ENCODE measurements at regions not wholly inside any gene's neighbourhood (a gene's known extent, or its start where the extent isn't known, plus 50 kb on each side); places are given as distances from the start of the nearest gene placed in this dataset.

- peaks cover 0 to 4% (median 0%) of the 10 kb centered on the region in 4 donors for H3K4me1 Mint-ChIP-seq
- intact Hi-C loops (cut with micrococcal nuclease) = no loop called here
- ChIA-PET CTCF (ENCODE audit: partially characterized antibody) (no interaction called here), POLR2A (ENCODE audit: partially characterized antibody) (no interaction called here)
- H3K27me3 Mint-ChIP-seq = no peaks in the 10 kb centered on the region
- H3K36me3 Mint-ChIP-seq = no peaks in the 10 kb centered on the region
- Histone ChIP-seq H3K4me1 (ENCODE audit: insufficient read depth, low read length) (no peaks in the 10 kb centered on the region), H3K27me3 (ENCODE audit: insufficient read depth, low read length) (no peaks in the 10 kb centered on the region), H3K4me3 (ENCODE audit: low read length in 2 of 2) (no peak overlapping the region), H3K9me3 (ENCODE audit: control insufficient read depth in 1 of 2, low read length in 2 of 2) (no peaks in the 10 kb centered on the region), H3K36me3 (ENCODE audit: insufficient read depth, low read length) (no peaks in the 10 kb centered on the region), H3K27ac (ENCODE audit: low read depth, low read length) (no peak overlapping the region)
- DNase-seq = no peak
- peaks cover 0 to 7% (median under 1%) of the 10 kb centered on the region in 8 donors for H3K9me3 Mint-ChIP-seq
- no peak overlapping the region for H3K4me3 Mint-ChIP-seq
- no peak overlapping the region for H3K27ac Mint-ChIP-seq
These were observed 445.7 kb upstream of the TRPC7 start for GRCh38 chr5:136811086-136811485.

GRCh38 chr5:136810261-136810801 lies 445.0 kb upstream of the TRPC7 start:
- DNase-seq = no peak
- no peaks in the 10 kb centered on the region for H3K36me3 ChIP-seq (ENCODE audit: insufficient read depth, low read length)
- ChIA-PET CTCF (ENCODE audit: partially characterized antibody) (no interaction called here), POLR2A (ENCODE audit: partially characterized antibody) (no interaction called here)
- no peaks in the 10 kb centered on the region for H3K36me3 Mint-ChIP-seq
- H3K27ac ChIP-seq (ENCODE audit: low read depth, low read length) = no peak overlapping the region
- no peaks in the 10 kb centered on the region for H3K27me3 Mint-ChIP-seq
- H3K4me1 ChIP-seq (ENCODE audit: insufficient read depth, low read length) = no peaks in the 10 kb centered on the region
- no peak overlapping the region for H3K4me3 Mint-ChIP-seq
- H3K27me3 ChIP-seq (ENCODE audit: insufficient read depth, low read length) = no peaks in the 10 kb centered on the region
- no peak overlapping the region for H3K4me3 ChIP-seq (ENCODE audit: low read length in 2 of 2)
- intact Hi-C loops (cut with micrococcal nuclease) = no loop called here
- H3K27ac Mint-ChIP-seq = no peak overlapping the region
- H3K4me1 Mint-ChIP-seq = peaks cover 0 to 4% (median 0%) of the 10 kb centered on the region in 4 donors
- H3K9me3 ChIP-seq (ENCODE audit: control insufficient read depth in 1 of 2, low read length in 2 of 2) = no peaks in the 10 kb centered on the region
- H3K9me3 Mint-ChIP-seq = peaks cover 0 to 7% (median 0%) of the 10 kb centered on the region in 8 donors

GRCh38 chr5:136809382-136809781 lies 444.0 kb upstream of the TRPC7 start:
- Histone ChIP-seq H3K36me3 (ENCODE audit: insufficient read depth, low read length) (no peaks in the 10 kb centered on the region), H3K4me1 (ENCODE audit: insufficient read depth, low read length) (no peaks in the 10 kb centered on the region), H3K4me3 (ENCODE audit: low read length in 2 of 2) (no peak overlapping the region), H3K27me3 (ENCODE audit: insufficient read depth, low read length) (no peaks in the 10 kb centered on the region), H3K9me3 (ENCODE audit: control insufficient read depth in 1 of 2, low read length in 2 of 2) (no peaks in the 10 kb centered on the region), H3K27ac (ENCODE audit: low read depth, low read length) (no peak overlapping the region)
- POLR2A ChIA-PET (ENCODE audit: partially characterized antibody) = no interaction called here
- intact Hi-C loops (cut with micrococcal nuclease) = no loop called here
- no peaks in the 10 kb centered on the region for H3K27me3 Mint-ChIP-seq
- CTCF ChIA-PET (ENCODE audit: partially characterized antibody) = no interaction called here
- DNase-seq = no peak
- H3K36me3 Mint-ChIP-seq = no peaks in the 10 kb centered on the region
- peaks cover 0 to 4% (median 0%) of the 10 kb centered on the region in 8 donors for H3K9me3 Mint-ChIP-seq
- H3K4me1 Mint-ChIP-seq = peaks cover 0 to 4% (median 0%) of the 10 kb centered on the region in 4 donors
- H3K4me3 Mint-ChIP-seq = no peak overlapping the region
- H3K27ac Mint-ChIP-seq = no peak overlapping the region

DNA sequence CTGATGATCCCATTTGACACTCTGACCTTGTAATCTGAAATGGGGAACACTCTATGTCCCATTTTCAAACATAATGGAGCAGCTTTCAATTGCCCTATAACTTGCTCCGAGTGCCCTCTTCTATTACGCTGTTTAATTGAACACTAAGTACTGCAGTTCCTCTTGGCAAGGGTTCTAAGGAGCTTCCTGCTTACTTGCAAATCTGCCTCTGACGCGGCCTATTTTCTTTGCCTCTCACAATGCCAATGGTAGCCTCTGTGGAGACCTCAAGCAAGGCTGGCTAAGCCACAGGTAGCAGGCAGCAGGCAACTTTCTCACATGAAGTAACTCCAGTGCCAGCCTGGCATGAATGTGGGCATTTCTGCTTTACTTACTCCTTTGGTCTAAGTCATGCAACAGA lies 443.4 kb upstream of the TRPC7 start:
- POLR2A ChIA-PET (ENCODE audit: partially characterized antibody) = no interaction called here
- H3K27ac Mint-ChIP-seq = no peak overlapping the region

GRCh38 chr5:136805466-136805865 lies 440.1 kb upstream of the TRPC7 start:
- no peak overlapping the region for H3K27ac ChIP-seq (ENCODE audit: low read depth, low read length)
- H3K36me3 Mint-ChIP-seq = no peaks in the 10 kb centered on the region
- POLR2A ChIA-PET (ENCODE audit: partially characterized antibody) = no interaction called here
- H3K4me3 Mint-ChIP-seq = no peak overlapping the region
- no peaks in the 10 kb centered on the region for H3K36me3 ChIP-seq (ENCODE audit: insufficient read depth, low read length)
- no peak for DNase-seq
- no peak overlapping the region for H3K4me3 ChIP-seq (ENCODE audit: low read length in 2 of 2)
- no peaks in the 10 kb centered on the region for H3K27me3 Mint-ChIP-seq
- H3K4me1 Mint-ChIP-seq = peaks cover 0 to 4% (median 0%) of the 10 kb centered on the region in 4 donors
- no peaks in the 10 kb centered on the region for H3K9me3 ChIP-seq (ENCODE audit: control insufficient read depth in 1 of 2, low read length in 2 of 2)
- H3K4me1 ChIP-seq (ENCODE audit: insufficient read depth, low read length) = no peaks in the 10 kb centered on the region
- intact Hi-C loops (cut with micrococcal nuclease) = no loop called here
- CTCF ChIA-PET (ENCODE audit: partially characterized antibody) = no interaction called here
- H3K27me3 ChIP-seq (ENCODE audit: insufficient read depth, low read length) = no peaks in the 10 kb centered on the region
- no peak overlapping the region for H3K27ac Mint-ChIP-seq
- peaks cover 0 to 2% (median 0%) of the 10 kb centered on the region in 8 donors for H3K9me3 Mint-ChIP-seq

More for the DNA sequence above, 443.4 kb upstream of the TRPC7 start:
- Mint-ChIP-seq H3K9me3 (peaks cover 0 to 4% (median 0%) of the 10 kb centered on the region in 8 donors), H3K36me3 (no peaks in the 10 kb centered on the region), H3K4me3 (no peak overlapping the region), H3K27me3 (no peaks in the 10 kb centered on the region), H3K4me1 (peaks cover 0 to 4% (median 0%) of the 10 kb centered on the region in 4 donors)
- Histone ChIP-seq H3K27ac (ENCODE audit: low read depth, low read length) (no peak overlapping the region), H3K4me1 (ENCODE audit: insufficient read depth, low read length) (no peaks in the 10 kb centered on the region), H3K9me3 (ENCODE audit: control insufficient read depth in 1 of 2, low read length in 2 of 2) (no peaks in the 10 kb centered on the region), H3K27me3 (ENCODE audit: insufficient read depth, low read length) (no peaks in the 10 kb centered on the region), H3K36me3 (ENCODE audit: insufficient read depth, low read length) (no peaks in the 10 kb centered on the region), H3K4me3 (ENCODE audit: low read length in 2 of 2) (no peak overlapping the region)
- CTCF ChIA-PET (ENCODE audit: partially characterized antibody) = no interaction called here
- no peak for DNase-seq
- intact Hi-C loops (cut with micrococcal nuclease) = no loop called here

- Mint-ChIP-seq H3K4me1 (no peaks in the 10 kb centered on the region), H3K4me3 (no peak overlapping the region), H3K27me3 (no peaks in the 10 kb centered on the region), H3K9me3 (peaks cover 0 to 9% (median 1%) of the 10 kb centered on the region in 8 donors), H3K27ac (no peak overlapping the region), H3K36me3 (no peaks in the 10 kb centered on the region)
- ChIA-PET CTCF (ENCODE audit: partially characterized antibody) (no interaction called here), POLR2A (ENCODE audit: partially characterized antibody) (no interaction called here)
- Histone ChIP-seq H3K9me3 (ENCODE audit: control insufficient read depth in 1 of 2, low read length in 2 of 2) (no peaks in the 10 kb centered on the region), H3K27ac (ENCODE audit: low read depth, low read length) (no peak overlapping the region), H3K36me3 (ENCODE audit: insufficient read depth, low read length) (no peaks in the 10 kb centered on the region), H3K27me3 (ENCODE audit: insufficient read depth, low read length) (no peaks in the 10 kb centered on the region), H3K4me3 (ENCODE audit: low read length in 2 of 2) (no peak overlapping the region), H3K4me1 (ENCODE audit: insufficient read depth, low read length) (no peaks in the 10 kb centered on the region)
- DNase-seq = no peak
- intact Hi-C loops (cut with micrococcal nuclease) = no loop called here
These were observed 437.0 kb upstream of the TRPC7 start for GRCh38 chr5:136802383-136802782.

DNA sequence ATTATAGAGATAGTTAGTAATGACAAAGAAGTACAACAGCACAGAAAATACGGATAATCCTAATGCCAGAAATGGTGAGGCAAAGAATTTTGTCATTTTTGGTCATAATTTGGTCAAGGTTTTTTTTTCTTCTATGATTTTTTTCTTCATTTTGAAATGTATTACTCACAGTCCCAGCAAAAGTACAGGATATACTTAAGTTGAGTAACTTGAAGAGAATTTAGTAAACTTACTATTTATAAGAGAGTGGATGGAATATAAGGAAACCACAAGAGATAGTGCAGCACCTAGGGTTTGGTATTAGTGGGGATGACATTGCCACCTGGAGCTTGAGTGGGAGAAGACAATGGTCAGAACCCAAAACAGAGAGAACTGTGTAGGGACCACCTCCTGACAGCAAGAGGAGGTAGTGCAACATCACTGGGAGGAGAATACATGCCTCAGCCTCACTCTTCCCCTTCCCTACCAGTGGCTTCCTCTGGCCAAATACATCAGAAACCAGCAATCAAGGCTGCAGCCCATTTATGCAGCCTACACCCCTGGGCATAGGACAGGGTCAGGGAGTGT lies 434.5 kb upstream of the TRPC7 start:
- Histone ChIP-seq H3K4me1 (ENCODE audit: insufficient read depth, low read length) (no peaks in the 10 kb centered on the region), H3K27ac (ENCODE audit: low read depth, low read length) (no peak overlapping the region), H3K36me3 (ENCODE audit: insufficient read depth, low read length) (no peaks in the 10 kb centered on the region), H3K4me3 (ENCODE audit: low read length in 2 of 2) (no peak overlapping the region), H3K9me3 (ENCODE audit: control insufficient read depth in 1 of 2, low read length in 2 of 2) (no peaks in the 10 kb centered on the region), H3K27me3 (ENCODE audit: insufficient read depth, low read length) (no peaks in the 10 kb centered on the region)
- H3K4me3 Mint-ChIP-seq = no peak overlapping the region
- CTCF ChIA-PET (ENCODE audit: partially characterized antibody) = no interaction called here
- POLR2A ChIA-PET (ENCODE audit: partially characterized antibody) = no interaction called here
- DNase-seq = no peak
- H3K4me1 Mint-ChIP-seq = no peaks in the 10 kb centered on the region
- H3K36me3 Mint-ChIP-seq = no peaks in the 10 kb centered on the region
- peaks cover 0 to 2% of the 10 kb centered on the region in 2 donors for H3K27me3 Mint-ChIP-seq
- intact Hi-C loops (cut with micrococcal nuclease) = no loop called here
- peaks cover 0 to 8% (median 3%) of the 10 kb centered on the region in 8 donors for H3K9me3 Mint-ChIP-seq
- no peak overlapping the region for H3K27ac Mint-ChIP-seq
